A673 (cell line): ENCODE measurements at regions not wholly inside any gene's neighbourhood (a gene's known extent, or its start where the extent isn't known, plus 50 kb on each side); places are given as distances from the start of the nearest gene placed in this dataset.

Source experiments
- CTCF ChIP-seq: fragments of 300-800, 200-600 bp; sonication (generic); conservative IDR thresholded peaks from 2 replicates; pipeline ENCODE4 v1.5.1; 2017; ENCODE audit warnings: low read depth, mild to moderate bottlenecking, antibody characterized with exemption, low read length, moderate library complexity, mixed read lengths
- EZH2 ChIP-seq: fragments of 200-600 bp; sonication (generic); IDR thresholded peaks from 2 replicates; pipeline ENCODE4 v1.6.1; 2017; ENCODE audit warnings: borderline replicate concordance, low read depth, mild to moderate bottlenecking, mixed read lengths, antibody characterized with exemption, low read length; ENCODE audit not compliant: poor library complexity, severe bottlenecking

GRCh38 chr9:71361357-71361756, 239.9 kb upstream of the TRPM3 start:
- TF ChIP-seq CTCF (no peak), EZH2 (no peak)
